ENCODE measurements at regions not wholly inside any gene's neighbourhood (a gene's known extent, or its start where the extent isn't known, plus 50 kb on each side); places are given as distances from the start of the nearest gene placed in this dataset.
"Not testable (repeated sequence)": the region's sequence is repeated elsewhere in the genome, so short reads cannot be mapped to it uniquely, and the experiment has no call there.

- DNase-seq = not testable (repeated sequence)
Measured at GRCh38 chr18:14460364-14460763, 83.0 kb downstream of the POTEC start.

DNA sequence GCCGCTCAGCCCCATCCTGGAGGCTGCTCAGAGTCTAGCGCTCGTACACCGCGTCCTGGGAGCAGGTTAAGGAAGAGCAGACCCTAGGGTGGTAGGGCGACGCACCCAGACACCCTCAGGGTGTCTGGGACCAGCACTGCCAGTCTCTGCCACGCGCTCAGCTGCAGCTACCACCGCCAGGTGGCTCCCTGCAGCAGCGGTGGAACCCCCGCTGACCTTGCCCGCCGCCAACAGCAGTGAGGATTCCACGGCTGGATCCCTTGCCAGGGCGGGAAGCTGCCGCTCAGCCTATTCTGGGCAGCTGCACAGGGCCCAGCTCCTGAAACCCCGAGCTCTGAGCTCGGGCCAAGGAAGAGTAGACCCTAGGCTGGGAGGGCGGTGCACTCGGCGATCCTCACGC lies 83.6 kb downstream of the POTEC start:
- DNase-seq = not testable (repeated sequence)

- DNase-seq = peak in 4 of 5 experiments; percentile 21 to 52 (median 26)
Measured at GRCh38 chr18:14458009-14458945, 85.1 kb downstream of the POTEC start.

- DNase-seq = peak in 1 of 5 experiments; percentile 24
Measured at GRCh38 chr18:14450637-14451009, 92.8 kb downstream of the POTEC start.

GRCh38 chr18:14449995-14450636 lies 93.3 kb downstream of the POTEC start:
- peak in 2 of 5 experiments; percentile 13 for DNase-seq

- not testable (repeated sequence) for DNase-seq
Measured at GRCh38 chr18:14449062-14449461, 94.3 kb downstream of the POTEC start.

GRCh38 chr18:14447715-14448114 lies 95.7 kb downstream of the POTEC start:
- not testable (repeated sequence) for DNase-seq

GRCh38 chr18:14435460-14435859 lies 107.9 kb downstream of the POTEC start:
- not testable (repeated sequence) for DNase-seq

- not testable (repeated sequence) for DNase-seq
Measured at GRCh38 chr18:14432371-14432770, 111.0 kb downstream of the POTEC start.

- peak; percentile 10 to 60 (median 41) for DNase-seq
Measured at GRCh38 chr18:14431031-14431521, 112.3 kb downstream of the POTEC start.

GRCh38 chr18:14415806-14416205 lies 127.6 kb downstream of the POTEC start:
- peak in 4 of 5 experiments; percentile 6 to 33 (median 14) for DNase-seq

DNA sequence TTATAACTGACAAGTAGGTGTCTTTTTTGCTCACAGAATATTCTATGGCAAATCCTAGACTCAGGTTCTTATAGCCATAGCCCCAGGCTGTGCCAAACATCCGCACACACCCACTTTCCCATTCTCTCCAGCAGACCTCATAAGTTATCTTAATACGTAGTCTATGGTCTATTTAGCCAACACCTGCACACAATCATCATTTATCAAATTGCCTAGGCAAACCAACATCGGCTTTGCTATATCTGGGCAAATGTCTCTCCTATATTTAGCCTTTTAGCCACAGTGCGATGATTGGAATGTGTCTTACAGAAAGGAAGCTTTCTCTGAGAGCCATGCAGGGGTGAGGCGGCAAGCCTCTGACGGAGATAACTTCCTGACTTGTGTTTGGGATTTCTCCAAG lies 128.0 kb downstream of the POTEC start:
- DNase-seq = not testable (repeated sequence)

DNA sequence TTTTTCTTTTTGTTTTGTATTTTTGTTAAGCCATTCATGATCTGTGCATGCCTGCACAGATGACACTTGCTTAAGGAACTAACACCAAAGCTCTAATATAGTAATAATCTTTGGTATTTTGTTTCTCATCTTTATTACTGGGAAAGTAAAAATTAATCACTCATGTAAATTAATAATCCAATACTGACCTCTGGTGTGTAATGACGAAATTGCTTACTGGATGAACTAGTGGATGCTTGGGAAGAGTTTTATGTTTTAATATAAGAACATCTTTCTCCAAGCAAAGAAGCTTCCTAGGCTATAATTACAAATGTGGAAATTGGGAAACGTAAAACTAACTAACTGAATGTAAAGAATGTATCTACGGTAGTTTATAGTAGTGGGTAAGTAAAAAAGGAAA lies 147.9 kb downstream of the POTEC start:
- DNase-seq = not testable (repeated sequence)

DNA sequence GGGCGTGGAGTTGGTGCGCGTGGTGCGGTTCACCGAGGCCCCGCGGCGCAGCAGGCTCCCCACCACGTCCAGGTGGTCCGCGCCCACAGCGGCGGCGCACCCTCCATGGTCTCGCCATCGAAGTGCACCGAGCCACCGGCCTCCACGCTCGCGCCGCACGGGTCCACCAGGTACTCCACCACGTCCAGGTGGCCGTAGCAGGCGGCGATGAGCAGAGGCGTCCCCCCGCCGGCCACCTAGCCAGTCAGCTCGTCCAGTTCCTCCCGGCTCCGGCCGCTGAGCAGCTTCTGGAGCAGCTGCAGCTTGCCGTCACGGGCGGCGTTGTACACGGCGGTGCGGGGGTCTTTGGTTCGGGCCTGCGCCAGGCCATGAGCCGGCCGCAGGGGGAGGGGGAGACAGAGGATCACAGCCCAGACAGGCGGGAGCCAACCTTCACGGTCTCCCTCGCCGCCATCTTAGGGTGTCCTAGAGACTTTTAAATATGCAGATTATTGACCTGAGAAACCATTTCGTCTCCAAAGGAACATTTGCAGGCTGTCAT lies 149.8 kb downstream of the POTEC start:
- not testable (repeated sequence) for DNase-seq

- not testable (repeated sequence) for DNase-seq
Measured at GRCh38 chr18:14392604-14393003, 150.8 kb downstream of the POTEC start.

DNA sequence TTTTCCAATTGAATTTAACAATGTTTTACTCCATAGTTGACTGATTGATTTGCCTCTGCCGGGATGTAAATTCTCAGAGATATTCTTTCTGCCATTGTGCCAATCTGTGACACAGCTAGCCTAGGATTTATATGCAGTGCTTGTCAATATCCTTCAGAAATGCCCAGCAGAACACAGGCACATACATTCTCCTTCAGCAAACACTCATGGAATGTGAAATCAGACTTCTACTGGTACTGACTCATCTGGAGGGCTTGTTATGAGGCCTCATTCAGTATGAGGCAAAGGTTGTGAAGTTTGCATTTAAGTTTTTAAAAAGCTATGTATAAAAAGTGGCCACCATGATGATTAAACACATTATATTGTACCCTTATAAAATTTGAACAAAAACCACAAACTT lies 158.4 kb downstream of the POTEC start:
- DNase-seq = not testable (repeated sequence)

DNA sequence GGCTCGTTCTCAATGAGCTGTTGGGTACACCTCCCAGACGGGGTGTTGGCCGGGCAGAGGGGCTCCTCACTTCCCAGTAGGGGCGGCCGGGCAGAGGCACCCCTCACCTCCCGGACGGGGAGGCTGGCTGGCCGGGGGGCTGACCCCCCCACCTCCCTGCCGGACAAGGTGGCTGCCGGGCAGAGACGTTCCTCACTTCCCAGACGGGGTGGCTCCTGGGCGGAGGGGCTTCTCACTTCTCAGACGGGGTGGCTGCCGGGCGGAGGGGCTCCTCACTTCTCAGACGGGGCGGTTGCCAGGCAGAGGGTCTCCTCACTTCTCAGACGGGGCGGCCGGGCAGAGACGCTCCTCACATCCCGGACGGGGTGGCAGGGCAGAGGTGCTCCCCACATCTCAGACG lies 160.7 kb downstream of the POTEC start:
- not testable (repeated sequence) for DNase-seq

- DNase-seq = not testable (repeated sequence)
Measured at GRCh38 chr18:14379489-14379888, 163.9 kb downstream of the POTEC start.

GRCh38 chr18:14378376-14378775 lies 165.0 kb downstream of the POTEC start:
- DNase-seq = not testable (repeated sequence)

- DNase-seq = not testable (repeated sequence)
Measured at GRCh38 chr18:14361346-14361745, 182.1 kb downstream of the POTEC start.

DNA sequence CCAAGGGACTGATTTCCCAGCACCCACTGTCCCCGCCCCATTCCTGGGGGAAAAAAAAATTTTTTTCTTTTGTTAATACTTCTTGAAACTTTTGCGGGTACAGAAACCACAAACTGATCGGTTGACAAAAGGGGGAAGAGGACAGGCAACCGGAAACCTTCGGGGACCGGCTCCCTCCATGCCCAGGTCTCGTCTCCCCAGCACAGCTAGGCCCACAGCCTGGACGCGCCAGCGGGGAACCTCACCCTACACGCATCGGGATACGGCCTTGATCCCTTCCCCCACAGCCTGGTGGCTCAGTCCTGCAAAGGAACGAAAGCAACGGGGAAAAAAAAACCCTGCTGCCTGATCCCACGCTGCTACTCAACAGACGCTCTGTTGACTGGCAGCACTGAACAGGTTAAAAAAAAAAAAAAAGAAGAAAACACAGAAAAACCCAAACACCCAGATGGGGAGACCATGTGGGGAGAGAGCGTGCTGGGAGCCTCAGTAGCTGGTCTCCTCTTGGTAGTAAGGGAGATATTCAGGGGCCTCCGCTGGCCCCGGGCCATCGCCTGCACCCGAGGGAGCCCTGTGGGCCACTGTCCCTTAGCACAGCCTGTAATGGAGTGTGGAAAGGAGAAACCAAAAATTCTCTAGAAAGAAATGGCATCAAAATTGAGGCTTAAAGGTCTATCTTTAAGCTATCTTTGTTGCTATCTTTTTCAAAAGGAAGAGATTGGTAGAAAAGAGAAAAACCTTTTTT lies 185.7 kb downstream of the POTEC start:
- not testable (repeated sequence) for DNase-seq

DNA sequence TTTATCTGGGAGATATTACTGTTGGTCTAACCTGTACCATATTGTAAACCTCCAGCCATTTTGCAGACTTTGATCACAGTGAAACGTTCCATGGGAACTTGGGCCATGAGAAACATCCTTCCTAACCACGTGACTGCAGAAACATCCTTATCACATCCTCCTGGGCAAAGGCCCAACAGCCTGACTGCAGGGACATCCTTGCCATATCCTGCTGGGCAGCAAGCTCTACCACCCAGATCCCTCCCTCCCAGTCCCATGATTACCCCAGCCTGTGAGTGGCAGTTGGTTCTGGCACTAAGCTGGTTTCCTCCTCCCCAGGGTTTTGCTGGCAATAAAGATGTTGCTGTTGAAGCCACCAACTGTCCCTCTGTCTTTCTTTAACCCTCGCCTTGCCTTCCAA lies 201.2 kb downstream of the POTEC start:
- not testable (repeated sequence) for DNase-seq
